IMR-90 (cell line): ENCODE measurements at regions not wholly inside any gene's neighbourhood (a gene's known extent, or its start where the extent isn't known, plus 50 kb on each side); places are given as distances from the start of the nearest gene placed in this dataset.

Experiments
- ATAC-seq: fragments of 200-7000 bp; cut with Tn5 transposase; 2 replicates; pipeline ENCODE4 v1.9.1; 2020; ENCODE audit warnings: low read depth, mild to moderate bottlenecking, moderate library complexity
- BruUV-seq: library from RNA; stranded (reverse); fragments of 400-500 nt; replicated peaks from 2 replicates; lab custom pipeline; 2021; lab: Mats Ljungman, UMichigan
- CTCF ChIA-PET: fragments of 300-600 bp; formaldehyde crosslinking; extraction: SDS; loops from one replicate; lab custom pipeline; 2021; ENCODE audit warnings: antibody characterized with exemption; lab: Yijun Ruan, JAX
- POLR2A ChIA-PET: fragments of 300-600 bp; sonication (Branson Sonifier 250); formaldehyde crosslinking; loops from one replicate; lab custom pipeline; 2022; ENCODE audit warnings: antibody characterized with exemption; ENCODE audit not compliant: unreplicated experiment; lab: Charles Lee
- DNase-seq: peaks from one replicate; pipeline ENCODE4 v3.0.0; 2013
- H2AFZ ChIP-seq: replicated peaks from 2 replicates; pipeline ENCODE3; 2013; ENCODE audit warnings: low read length, mild to moderate bottlenecking; ENCODE audit not compliant: poor library complexity
- H2AK5ac ChIP-seq: 2 replicates; pipeline ENCODE4 v1.6.1; 2013; ENCODE audit warnings: low read depth, low read length, inconsistent platforms
- H2AK9ac ChIP-seq: replicated peaks from 2 replicates; pipeline ENCODE3; 2013; ENCODE audit warnings: mild to moderate bottlenecking, low read depth, low read length, moderate library complexity; ENCODE audit not compliant: poor library complexity
- H2BK120ac ChIP-seq: 2 replicates; pipeline ENCODE4 v1.6.1; 2013; ENCODE audit warnings: low read depth, low read length, inconsistent platforms
- H2BK15ac ChIP-seq: 3 replicates; pipeline ENCODE4 v1.6.1; 2013; ENCODE audit warnings: low read depth, low read length, inconsistent platforms
- H2BK20ac ChIP-seq: 2 replicates; pipeline ENCODE4 v1.6.1; 2013; ENCODE audit warnings: low read depth, mild to moderate bottlenecking, inconsistent platforms, low read length, moderate library complexity
- H2BK5ac ChIP-seq: 2 replicates; pipeline ENCODE4 v1.6.1; 2013; ENCODE audit warnings: mild to moderate bottlenecking, low read depth, low read length, inconsistent platforms; ENCODE audit not compliant: poor library complexity, severe bottlenecking
- H3K14ac ChIP-seq: replicated peaks from 2 replicates; pipeline ENCODE4 v1.6.1; 2013; ENCODE audit warnings: low read depth, low read length, inconsistent platforms
- H3K18ac ChIP-seq: 2 replicates; pipeline ENCODE4 v1.6.1; 2013; ENCODE audit warnings: low read depth, low read length, control low read depth
- H3K23ac ChIP-seq: 2 replicates; pipeline ENCODE4 v1.6.1; 2013; ENCODE audit warnings: low read depth, low read length, inconsistent platforms
- H3K27ac ChIP-seq: 2 replicates; pipeline ENCODE4 v1.5.1; 2013; ENCODE audit warnings: mild to moderate bottlenecking, control low read depth, low read length; ENCODE audit not compliant: insufficient read depth
- H3K27me3 ChIP-seq: 2 replicates; pipeline ENCODE4 v1.6.1; 2013; ENCODE audit warnings: low read length; ENCODE audit not compliant: control insufficient read depth, insufficient read depth
- H3K36me3 ChIP-seq: 2 replicates; pipeline ENCODE4 v1.6.1; 2013; ENCODE audit warnings: low read length, mixed read lengths; ENCODE audit not compliant: control insufficient read depth, insufficient read depth
- H3K4ac ChIP-seq: 2 replicates; pipeline ENCODE4 v1.6.1; 2013; ENCODE audit warnings: low read depth, low read length, inconsistent platforms
- H3K4me1 ChIP-seq: 2 replicates; pipeline ENCODE4 v1.6.1; 2013; ENCODE audit warnings: low read length, mixed read lengths; ENCODE audit not compliant: control insufficient read depth, insufficient read depth
- H3K4me2 ChIP-seq: 2 replicates; pipeline ENCODE4 v1.6.1; 2013; ENCODE audit warnings: low read depth, mild to moderate bottlenecking, control low read depth, low read length, moderate library complexity
- H3K4me3 ChIP-seq: 2 replicates; pipeline ENCODE4 v1.5.1; 2013; ENCODE audit warnings: low read depth, mild to moderate bottlenecking, control low read depth, low read length, moderate library complexity; ENCODE audit not compliant: insufficient read depth
- H3K56ac ChIP-seq: 2 replicates; pipeline ENCODE4 v1.6.1; 2013; ENCODE audit warnings: low read length, inconsistent platforms; ENCODE audit not compliant: insufficient read depth; ENCODE audit errors: extremely low read depth
- H3K79me1 ChIP-seq, 2 experiments: 2 replicates each; pipeline ENCODE4 v1.6.1; 2013; ENCODE audit warnings: low read length in 2 of 2, inconsistent platforms in 1 of 2, low read depth in 1 of 2
- H3K9ac ChIP-seq: 2 replicates; pipeline ENCODE4 v1.6.1; 2013; ENCODE audit warnings: low read depth, low read length, control low read depth
- H3K9me1 ChIP-seq: 2 replicates; pipeline ENCODE4 v1.6.1; 2013; ENCODE audit warnings: low read length, inconsistent platforms; ENCODE audit not compliant: insufficient read depth
- H3K9me3 ChIP-seq: 2 replicates; pipeline ENCODE4 v1.6.1; 2013; ENCODE audit warnings: low read length; ENCODE audit not compliant: control insufficient read depth, insufficient read depth
- H4K20me1 ChIP-seq: 2 replicates; pipeline ENCODE4 v1.6.1; 2013; ENCODE audit warnings: low read length, inconsistent platforms; ENCODE audit not compliant: insufficient read depth
- H4K5ac ChIP-seq: 2 replicates; pipeline ENCODE4 v1.6.1; 2013; ENCODE audit warnings: mild to moderate bottlenecking, low read depth, low read length, control low read depth
- H4K8ac ChIP-seq, 2 experiments: 2 replicates each; pipeline ENCODE4 v1.6.1; 2013; ENCODE audit warnings: low read depth in 2 of 2, low read length in 2 of 2, control low read depth in 1 of 2, inconsistent platforms in 1 of 2
- H4K91ac ChIP-seq: 2 replicates; pipeline ENCODE4 v1.6.1; 2013; ENCODE audit warnings: low read depth, low read length, inconsistent platforms; ENCODE audit not compliant: insufficient read depth
- FOS ChIP-seq: fragments of 150-350 bp; IDR thresholded peaks from 2 replicates; pipeline ENCODE4 v1.6.1; 2016; ENCODE audit warnings: low read depth, low read length
- MXI1 ChIP-seq: IDR thresholded peaks from 2 replicates; pipeline ENCODE4 v1.6.1; 2012; ENCODE audit warnings: low read depth, mild to moderate bottlenecking, low read length, moderate library complexity, borderline replicate concordance
- RCOR1 ChIP-seq: IDR thresholded peaks from 2 replicates; pipeline ENCODE4 v1.6.1; 2012; ENCODE audit warnings: mild to moderate bottlenecking, low read length, improper control_type of control experiment; ENCODE audit not compliant: insufficient replicate concordance
- WGBS, 2 experiments: methylation state at CpG; one replicate each; pipeline versions ENCODE4 v1.1.5 to v1.1.7; 2013; ENCODE audit warnings: missing lambda C conversion rate in 2 of 2; ENCODE audit not compliant: insufficient read length in 1 of 2; ENCODE audit errors: extremely low coverage in 2 of 2; 5-methylcytosine and 5-hydroxymethylcytosine counted together
- dilution Hi-C: fragments of 300-500 bp; cut with HindIII; formaldehyde crosslinking; loops from one replicate; pipeline ENCODE4 v1.14.3; 2018; ENCODE audit warnings: low sequenced_read_pairs; ENCODE audit not compliant: unreplicated experiment
- in situ Hi-C: fragments of 300-500 bp; cut with MboI; formaldehyde crosslinking; loops from 3 replicates; pipeline ENCODE4 v1.14.3; 2019; ENCODE audit warnings: low sequenced_read_pairs, inconsistent platforms, mixed read lengths
- intact Hi-C: fragments of 100-400 bp; cut with micrococcal nuclease; formaldehyde crosslinking; loops from 2 replicates; pipeline ENCODE4 v1.10.0; 2022

- Histone ChIP-seq H4K8ac (no peak overlapping the region), H4K20me1 (no peaks in the 10 kb centered on the region), H4K5ac (no peak overlapping the region), H3K23ac (no peak overlapping the region), H2BK120ac (no peak overlapping the region), H3K4me3 (no peak overlapping the region), H2AFZ (no peak overlapping the region), H2AK9ac (no peak overlapping the region), H3K27ac (no peak overlapping the region), H3K36me3 (no peaks in the 10 kb centered on the region), H3K4ac (no peak overlapping the region), H3K4me2 (no peak overlapping the region), H3K9me3 (no peaks in the 10 kb centered on the region), H4K91ac (no peak overlapping the region), H2BK5ac (no peak overlapping the region), H3K27me3 (no peaks in the 10 kb centered on the region), H2AK5ac (no peak overlapping the region), H3K4me1 (no peaks in the 10 kb centered on the region), H2BK20ac (no peak overlapping the region), H3K18ac (no peak overlapping the region), H3K9ac (no peak overlapping the region), H2BK15ac (no peak overlapping the region), H3K79me1 (no peaks in the 10 kb centered on the region; a peak in 1 of 4 replicates), H3K56ac (no peak overlapping the region), H3K9me1 (no peaks in the 10 kb centered on the region), H3K14ac (no peak overlapping the region)
- ATAC-seq (no peak), DNase-seq (peak; percentile 41)
- in situ Hi-C loops = no loop called here
- TF ChIP-seq MXI1 (no peak), FOS (no peak), RCOR1 (no peak)
- no TSS peak for BruUV-seq
- CTCF ChIA-PET = interaction anchor here (1.4 kb wide), 1 partner anchor 11 kb away, joined by 3 read pairs; no protein-coding TSS in a partner anchor
- dilution Hi-C loops = no loop called here
- intact Hi-C loops = loop anchor here (10.0 kb wide), 1 partner anchor 596 kb away; the partner anchor contains the start of gene ALCAM
- no CpG with 5 or more reads among the region's 3 CpGs for WGBS, 2 experiments
- POLR2A ChIA-PET = no interaction called here
Measured at GRCh38 chr3:104768886-104769285, 597.8 kb upstream of the ALCAM start.
